ENCODE measurements at regions not wholly inside any gene's neighbourhood (a gene's known extent, or its start where the extent isn't known, plus 50 kb on each side); places are given as distances from the start of the nearest gene placed in this dataset.

- TF ChIP-seq CTCF (IDR thresholded peaks at IDR 0.05) = no peak
- no peak for TF ChIP-seq POLR2A (IDR thresholded peaks at IDR 0.05)
Observed at GRCh38 chr10:35993591-35994515, 351.8 kb upstream of the FZD8 start.
